NCI-H1048 (cell line): ENCODE measurements at regions not wholly inside any gene's neighbourhood (a gene's known extent, or its start where the extent isn't known, plus 50 kb on each side); places are given as distances from the start of the nearest gene placed in this dataset.
"Not testable (repeated sequence)": the region's sequence is repeated elsewhere in the genome, so short reads cannot be mapped to it uniquely, and the experiment has no call there.

Experiments used
- DNase-seq: peaks from one replicate; lab custom pipeline; 2025; lab: John Stamatoyannopoulos, UW

DNA sequence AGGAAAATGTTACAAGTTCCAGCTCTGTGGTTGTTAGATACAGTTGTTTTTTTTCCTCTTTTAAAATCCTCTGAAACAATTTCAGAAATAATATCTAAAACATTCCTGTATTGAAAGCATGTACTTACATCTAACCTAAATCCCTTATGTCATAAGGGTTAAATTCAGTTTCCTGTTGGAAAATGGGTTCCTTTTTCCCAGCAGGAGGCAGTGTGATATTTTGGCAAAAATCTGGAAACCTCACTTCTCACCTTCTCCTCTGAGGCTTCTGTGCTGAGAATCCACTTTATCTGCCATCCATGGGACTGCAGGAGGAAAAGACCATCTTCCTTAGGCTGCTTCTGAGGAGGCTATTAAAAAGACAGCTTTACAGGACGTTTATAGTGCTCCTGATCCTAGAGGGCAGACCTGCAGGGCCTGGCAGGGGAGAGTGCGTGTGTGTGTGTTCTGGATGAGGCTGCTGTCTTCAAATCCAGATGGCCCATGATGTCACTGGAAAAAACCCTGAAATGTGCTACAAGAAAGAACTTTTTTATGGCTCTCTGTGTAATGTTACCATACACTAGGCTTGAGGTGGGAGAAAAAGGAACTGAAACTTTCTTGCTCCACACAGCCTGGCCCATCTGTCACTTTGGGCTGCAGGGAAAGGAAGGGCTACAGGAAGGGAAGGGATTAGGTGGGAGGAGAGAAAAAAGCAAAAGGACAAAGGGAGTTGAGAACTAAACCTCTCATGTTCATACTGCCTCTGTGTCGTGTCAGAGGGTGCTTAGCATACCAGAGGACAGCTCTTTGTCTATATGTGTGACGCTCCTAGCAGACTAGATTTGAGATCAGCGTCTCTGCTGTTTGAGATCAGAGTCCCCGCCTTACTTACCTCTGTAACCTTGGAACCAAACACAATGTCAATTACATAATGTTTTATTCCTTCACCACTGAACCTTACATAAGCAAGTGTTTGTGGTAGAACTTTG lies 379.2 kb upstream of the SPAG17 start:
- DNase-seq: no peak

DNA sequence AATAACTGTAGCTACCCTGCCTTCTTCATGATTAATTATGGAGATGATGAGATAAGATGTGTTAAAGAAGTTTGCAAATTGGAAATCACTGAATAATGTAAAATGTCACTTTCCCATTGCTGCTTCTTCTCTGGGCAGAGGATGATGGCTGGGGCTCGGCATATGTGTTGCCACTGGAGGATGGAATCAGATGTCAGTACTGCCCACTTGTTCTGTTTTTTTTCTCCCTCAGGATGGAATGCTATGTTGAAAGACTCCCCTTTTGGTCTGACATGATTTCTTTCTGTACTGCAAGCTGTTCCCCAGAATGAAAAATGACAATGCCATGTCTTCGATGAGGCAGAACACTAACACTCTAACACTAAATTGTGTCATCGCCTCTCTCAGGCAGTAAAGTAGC lies 373.9 kb upstream of the SPAG17 start:
- DNase-seq: no peak

DNA sequence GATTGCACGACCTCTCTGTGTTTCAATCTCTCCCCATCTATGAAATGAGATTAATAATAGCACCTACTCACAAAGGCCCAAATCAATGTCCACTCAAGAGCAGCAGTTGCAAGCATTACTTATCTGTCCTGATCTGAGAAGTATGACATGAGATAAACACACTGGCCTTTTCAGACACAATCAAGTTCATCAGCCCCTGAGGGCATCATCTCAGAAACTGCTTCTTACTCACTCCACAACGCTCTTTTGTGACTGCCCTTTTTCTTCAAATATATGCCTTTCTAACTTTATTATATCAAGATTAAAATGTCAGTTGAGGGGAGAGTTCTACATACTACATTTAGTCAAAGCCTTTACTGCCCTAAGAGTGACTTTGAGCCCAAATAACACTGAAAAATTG lies 371.9 kb upstream of the SPAG17 start:
- no peak for DNase-seq

DNA sequence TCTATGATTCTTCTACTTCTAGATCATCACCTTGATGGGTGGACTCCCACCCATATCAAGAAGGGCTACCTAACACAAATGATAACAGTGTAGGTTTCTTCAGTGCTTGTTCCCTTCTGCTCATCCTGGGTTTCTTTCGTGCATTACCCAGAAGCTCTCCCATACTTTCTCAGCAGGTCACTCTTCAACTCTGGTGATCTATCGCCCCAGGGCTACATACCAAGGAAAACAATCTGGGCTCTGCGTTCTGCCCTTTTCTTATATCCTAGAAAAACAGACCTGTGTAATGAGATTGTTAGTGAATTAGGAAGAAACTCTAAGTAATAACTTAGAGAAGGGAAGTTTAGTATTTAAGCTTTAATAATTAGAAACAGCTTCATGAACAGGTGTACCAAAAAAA lies 370.6 kb upstream of the SPAG17 start:
- DNase-seq: no peak

DNA sequence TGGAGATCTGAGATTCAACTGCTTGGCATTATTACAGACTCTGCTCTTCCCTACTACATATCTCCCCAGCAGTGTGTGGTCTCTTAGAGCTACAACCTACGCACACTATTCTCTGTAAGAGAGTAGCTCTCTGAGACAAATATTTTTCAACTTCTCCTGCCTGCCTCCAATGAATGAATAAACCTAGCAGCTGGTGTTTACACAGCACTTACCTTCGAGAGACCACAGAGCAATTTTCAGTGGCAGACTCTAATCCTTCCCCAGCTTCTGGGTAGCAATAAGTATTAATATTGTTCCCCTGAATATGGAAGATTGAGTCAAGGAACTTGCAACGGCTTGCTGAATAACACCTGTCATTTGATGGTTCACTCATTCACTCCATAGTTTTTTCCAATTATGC lies 350.9 kb upstream of the SPAG17 start:
- no peak for DNase-seq

DNA sequence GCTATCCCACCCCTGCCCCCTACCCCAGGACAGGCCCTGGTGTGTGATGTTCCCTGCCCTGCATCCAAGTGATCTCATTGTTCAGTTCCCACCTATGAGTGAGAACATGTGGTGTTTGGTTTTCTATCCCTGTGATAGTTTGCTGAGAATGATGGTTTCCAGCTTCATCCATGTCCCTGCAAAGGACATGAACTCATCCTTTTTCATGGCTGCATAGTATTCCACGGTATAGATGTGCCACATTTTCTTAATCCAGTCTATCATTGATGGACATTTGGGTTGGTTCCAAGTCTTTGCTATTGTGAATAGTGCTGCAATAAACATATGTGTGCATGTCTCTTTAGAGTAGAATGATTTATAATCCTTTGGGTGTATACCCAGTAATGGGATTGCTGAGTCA lies 326.9 kb upstream of the SPAG17 start:
- not testable (repeated sequence) for DNase-seq

DNA sequence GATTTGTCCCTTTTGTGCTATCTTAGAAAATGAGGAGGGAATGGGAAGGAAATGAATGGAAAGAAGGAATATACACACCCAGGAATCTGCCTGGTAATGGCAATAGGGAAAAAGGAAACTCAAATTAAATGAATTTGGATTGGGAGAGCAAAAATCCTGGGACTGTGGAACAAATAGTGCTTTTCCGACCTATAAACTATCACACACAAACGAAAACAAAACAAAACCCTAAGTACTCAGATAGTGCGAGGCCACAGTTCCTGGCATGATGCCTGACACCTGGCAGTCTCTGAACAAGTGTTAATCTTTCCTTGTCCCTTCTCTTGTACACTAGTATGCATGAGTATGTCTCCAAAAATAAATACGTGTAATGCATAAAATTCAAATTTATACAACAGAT lies 319.8 kb upstream of the SPAG17 start:
- no peak for DNase-seq

DNA sequence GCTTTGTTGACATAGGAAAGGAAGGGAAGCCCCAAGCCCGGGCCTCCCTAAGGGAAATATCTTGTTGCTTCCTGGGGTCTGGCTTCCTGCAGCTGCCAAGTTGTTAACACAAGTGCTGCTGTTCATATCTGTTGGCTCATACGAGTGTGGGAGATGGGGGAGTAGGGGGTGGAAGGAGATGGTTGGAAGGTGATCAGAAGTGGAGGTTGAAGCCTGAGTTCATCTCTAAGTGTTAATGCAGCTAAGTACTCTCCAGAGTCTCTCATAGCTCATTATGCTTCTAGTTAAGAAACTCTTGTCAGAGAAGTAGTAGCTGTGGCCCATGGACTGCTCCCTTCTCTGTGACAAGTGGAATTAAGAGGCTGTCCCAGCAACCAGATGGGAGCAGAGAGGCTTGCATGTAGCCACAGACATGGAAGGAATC lies 319.2 kb upstream of the SPAG17 start:
- no peak for DNase-seq

DNA sequence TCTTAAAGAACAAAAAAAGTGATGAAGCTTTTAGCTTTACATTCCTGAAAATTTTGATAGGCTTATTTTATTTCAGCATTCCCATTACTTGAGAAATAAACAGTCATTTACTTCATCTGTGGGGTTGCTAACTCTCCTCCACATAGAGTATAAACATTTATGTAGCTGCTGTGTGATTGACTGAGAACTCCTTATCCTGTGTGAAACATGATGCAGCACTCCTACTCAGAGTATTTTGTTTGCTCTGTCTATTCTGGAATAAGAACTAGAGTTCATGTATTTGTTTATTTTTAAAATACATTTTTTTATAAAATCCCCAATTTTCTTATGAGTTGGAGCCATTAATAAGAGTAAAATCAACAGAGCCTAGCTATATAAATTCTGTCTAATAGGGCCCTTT lies 318.7 kb upstream of the SPAG17 start:
- DNase-seq: no peak

DNA sequence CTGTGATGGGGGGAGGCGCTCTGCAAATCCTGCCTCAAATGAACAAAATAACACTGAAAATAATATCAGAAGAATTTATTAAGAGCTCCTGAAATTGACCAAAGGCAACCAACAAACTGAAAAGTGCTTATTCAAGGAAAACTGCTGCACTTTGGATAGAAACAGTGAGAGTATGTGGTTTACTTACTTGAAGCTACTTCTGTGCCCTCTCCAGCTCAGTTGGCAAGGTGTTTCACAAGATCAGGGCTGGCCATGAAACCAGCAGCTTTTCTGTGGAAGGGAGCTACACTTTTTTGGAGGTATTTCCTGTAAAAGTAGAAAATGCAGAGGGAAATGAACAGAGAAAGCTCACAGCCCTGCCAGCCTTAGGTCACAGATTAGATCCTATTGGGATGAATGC lies 310.0 kb upstream of the SPAG17 start:
- DNase-seq: no peak

DNA sequence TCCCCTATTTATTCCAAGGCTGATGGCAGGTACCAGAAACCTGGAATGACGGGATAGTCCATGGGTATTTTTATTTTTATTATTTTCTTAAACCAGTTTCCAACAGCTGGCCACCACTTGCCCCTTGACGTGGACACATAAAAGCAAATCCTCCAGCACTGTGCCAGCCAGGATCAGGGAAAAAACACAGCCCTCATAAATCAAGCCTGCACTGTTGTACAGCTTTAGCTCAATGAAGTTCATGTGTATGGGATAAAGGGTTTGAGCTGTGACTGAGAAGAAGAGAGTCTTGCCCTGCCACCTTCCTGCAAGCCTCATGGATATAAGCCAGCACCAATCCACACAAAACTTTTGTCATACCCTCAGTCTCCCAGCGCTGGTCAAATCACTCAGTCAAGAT lies 303.8 kb upstream of the SPAG17 start:
- DNase-seq: no peak

DNA sequence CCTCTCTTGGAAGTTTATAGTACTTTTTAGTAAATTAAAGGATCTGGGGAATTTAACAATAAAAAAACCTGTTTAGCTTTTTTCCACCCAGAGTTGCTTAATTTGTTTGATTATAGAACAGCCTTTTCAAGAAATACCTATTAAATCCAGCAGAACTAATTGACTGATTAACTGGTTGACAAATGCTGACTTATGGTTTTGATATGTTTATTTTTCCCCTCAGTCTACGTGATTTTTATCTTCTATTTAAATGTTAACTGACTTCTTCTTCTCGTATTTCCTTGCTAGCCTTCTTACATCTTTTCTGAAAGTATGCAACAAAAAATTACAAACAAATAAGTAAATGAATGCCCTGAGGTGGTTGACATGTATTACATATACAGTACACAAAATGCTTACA lies 302.9 kb upstream of the SPAG17 start:
- no peak for DNase-seq

DNA sequence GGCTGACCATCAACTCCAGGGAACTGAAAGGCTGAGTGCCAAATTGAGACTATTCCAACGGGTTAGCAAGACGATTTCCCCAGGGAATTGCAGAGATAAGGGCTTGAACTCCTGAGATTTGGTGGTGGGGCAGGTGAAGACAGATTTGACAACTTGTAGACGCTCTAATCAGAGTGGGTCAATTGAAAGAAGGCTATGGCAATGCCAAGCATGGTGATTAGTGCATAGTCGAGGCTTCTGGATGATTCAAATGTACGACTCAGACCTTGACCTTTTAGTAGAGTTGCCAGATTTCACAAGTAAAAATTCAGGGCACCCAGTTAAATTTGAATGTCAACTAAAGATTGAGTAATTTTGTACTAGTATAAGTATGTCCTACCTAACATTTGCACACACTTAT lies 302.1 kb upstream of the SPAG17 start:
- DNase-seq: no peak

DNA sequence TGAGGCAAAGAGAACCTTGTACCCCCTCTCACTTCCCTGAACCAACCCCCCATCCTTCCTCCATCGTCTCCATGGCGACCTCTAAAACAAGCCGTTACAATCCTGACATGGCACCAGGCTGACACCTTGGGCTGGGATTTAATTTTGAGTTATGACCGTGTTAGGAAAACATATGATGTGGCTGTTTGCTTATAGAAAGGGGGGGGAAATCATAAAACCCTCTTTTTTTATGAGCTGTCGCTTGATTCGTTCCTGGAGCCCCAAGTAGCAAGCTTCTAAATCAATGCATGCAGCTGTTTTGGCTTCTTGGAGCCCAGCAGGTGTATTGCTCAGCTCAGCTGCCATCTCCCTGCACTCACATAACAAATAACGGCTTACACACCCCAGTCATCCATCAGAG lies 301.2 kb upstream of the SPAG17 start:
- no peak for DNase-seq

DNA sequence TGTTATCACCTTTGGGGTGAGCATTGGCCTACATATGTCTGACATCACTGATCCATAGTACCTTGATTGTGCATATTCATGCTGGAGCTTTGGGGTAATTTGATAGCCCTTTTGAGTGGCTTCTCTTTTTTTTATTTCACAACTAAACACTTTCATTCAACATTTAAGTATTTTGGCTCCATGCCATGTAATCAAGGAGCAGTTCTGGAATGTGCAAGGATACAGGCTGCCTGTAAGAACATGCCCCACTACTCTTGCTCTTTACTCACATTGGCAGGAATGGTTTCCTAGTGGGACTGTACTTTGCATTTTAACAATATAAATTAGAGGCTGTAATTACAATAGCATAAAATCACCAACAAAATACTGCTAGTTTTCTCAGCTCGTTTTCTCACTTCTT lies 300.7 kb upstream of the SPAG17 start:
- no peak for DNase-seq

DNA sequence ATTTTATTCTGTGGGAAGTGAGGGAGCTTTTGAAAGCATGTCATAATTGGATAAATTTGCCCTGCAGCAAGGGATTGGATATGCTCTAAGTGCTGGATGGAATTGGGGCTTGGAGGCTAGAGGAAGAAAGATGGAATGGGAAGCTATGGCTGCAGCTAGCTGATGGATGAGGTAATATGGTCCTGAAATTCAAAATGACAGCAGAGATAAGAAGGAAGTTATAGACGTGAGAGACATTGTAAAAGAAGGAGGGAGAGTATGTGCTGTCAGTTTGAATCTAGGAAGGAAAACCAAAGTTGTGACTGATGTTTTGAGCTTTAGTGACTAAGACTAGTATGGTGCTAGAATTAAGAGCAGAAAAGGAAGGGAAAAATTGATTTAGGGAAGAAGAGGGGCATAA lies 299.9 kb upstream of the SPAG17 start:
- DNase-seq: no peak

DNA sequence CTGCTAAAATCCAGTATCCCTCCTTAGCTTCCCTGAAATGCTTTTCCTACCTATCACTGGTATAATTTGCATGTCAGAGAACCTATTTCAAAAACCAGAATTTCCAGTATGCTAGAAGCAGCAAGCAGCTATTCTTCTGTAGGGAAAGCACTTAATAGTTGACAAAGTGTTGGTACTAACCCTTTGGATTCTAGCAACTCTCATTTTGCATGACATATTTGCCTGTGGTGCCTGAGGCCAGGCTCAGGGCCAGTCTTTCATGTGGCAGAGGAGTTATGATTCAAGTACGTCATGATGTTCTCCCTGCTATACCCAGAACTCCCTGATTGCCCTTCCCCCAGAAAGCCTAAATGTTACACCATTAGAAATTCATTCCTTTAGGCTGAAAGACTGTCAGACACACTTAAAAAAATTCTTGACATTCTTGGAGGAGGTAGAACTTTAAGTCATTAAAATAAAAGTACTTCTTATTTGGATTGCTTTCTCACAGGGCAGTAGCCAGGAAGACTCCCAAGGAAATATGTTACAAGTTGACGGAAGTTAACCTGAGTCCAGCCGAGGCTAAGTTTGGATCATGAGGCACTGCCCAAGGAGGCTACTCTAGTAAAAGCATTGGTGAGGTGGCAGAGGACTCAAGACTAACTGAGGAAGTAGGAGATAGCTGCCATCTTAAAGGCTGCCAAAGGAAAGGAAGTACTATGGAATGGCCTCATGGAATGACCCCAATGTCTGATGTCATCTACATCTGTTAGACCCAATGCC lies 298.4 kb upstream of the SPAG17 start:
- peak; percentile 41 for DNase-seq

DNA sequence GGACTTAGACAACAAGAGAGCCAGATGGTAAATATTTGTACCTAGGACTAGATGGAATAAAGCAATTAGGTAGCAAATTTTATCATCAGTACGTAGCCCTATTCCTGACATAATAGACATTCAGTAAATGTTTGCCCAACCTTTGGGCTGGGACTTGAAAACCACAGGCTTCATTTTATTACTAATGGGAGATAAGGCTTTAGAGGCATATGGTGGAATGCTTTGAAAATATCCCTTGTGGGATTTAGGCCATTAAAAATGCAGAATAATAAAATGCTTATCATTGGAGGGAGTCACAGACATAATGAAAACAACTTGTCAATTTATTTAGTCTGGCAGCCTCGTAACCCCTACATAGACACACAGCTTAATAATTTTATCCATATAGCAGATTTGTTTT lies 296.1 kb upstream of the SPAG17 start:
- DNase-seq: no peak

DNA sequence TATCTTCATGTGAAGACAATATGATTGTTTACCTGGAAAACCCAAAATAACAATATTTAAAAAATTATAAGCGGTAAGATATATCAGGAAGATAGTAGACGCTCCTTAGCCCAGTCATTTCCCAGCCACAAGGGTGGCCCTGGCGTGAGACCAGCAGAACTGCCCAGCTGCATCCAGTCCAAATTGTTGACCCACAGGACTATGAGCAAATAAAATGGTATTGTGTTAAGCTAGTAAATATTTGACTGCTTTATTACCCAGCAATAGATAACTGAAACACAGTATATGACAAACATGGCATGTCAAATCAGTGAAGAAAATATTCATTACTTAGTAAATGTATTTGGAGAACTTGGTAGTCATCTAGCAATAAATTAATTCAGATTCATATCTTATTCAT lies 294.3 kb upstream of the SPAG17 start:
- DNase-seq: no peak

DNA sequence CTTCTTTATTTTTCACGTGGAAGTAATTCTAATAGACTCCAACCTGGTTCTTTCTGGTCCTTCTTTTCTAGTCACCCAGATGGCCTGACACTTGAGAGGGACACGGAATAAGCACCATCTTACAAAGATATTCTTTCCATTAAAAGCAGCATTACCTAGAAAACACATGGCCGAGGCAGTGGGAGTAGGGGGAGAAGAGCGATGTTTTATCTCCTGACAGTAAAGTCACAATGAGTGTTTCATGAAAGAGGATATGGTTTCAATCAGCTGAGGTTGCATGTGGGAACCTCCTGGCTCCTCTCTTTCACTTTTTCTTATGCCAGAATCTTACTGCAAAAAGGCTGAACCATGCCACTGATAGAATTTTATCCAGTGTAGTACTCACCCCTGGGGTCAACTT lies 288.8 kb upstream of the SPAG17 start:
- DNase-seq: no peak

DNA sequence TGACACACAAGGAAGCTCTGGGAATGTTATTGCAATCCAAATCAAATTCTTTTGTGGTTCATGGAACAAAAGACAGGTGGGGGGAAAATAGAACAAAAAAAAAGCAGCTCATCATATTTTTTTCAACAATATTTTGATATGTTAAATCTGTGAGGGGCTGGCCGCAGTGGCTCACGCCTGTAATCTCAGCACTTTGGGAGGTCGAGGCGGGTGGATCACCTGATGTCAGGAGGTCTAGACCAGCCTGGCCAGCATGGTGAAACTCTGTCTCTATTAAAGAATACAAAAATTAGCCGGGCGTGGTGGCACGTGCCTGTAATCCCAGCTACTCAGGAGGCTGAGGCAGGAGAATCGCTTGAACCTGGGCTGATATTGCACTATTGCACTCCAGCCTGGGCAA lies 279.4 kb upstream of the SPAG17 start:
- DNase-seq: not testable (repeated sequence)

DNA sequence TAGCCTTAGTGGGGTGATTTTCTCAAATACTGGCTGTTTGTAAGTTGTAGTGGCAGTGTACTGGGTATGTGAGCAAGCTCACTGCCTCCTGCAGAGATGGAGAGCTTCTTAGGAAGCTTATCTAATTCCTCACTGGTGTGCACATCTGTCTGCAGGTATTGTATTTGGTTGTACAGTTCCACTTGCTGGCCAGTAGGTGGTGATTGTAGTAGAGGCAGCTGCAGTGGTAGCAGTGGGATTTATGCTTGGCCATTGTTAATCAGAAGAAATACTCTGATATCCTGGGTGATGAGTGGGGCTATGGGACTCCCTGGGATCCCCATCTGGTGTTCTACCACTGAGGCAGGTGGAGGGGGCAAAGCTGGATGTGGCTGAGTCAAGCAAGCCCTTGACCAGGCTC lies 276.1 kb upstream of the SPAG17 start:
- no peak for DNase-seq

DNA sequence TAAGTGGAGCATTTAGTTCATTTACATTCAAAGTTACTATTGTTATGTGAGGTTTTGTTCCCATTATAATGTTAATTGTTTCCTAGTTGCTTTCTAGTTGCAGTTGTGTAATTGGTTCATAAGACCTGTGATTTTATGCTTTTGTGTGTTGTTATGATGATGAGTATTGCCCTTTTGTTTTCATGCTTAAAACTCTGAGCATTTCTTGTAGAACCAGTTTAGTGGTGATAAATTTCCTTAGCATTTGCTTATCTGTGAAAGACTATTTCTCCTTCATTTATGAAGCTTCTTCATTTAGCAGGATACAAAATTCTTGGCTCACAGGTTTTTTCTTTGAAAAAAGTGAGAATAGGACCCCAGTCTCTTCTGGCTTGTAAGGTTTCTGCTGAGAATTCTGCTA lies 274.8 kb upstream of the SPAG17 start:
- DNase-seq: no peak
